Dedifferentiated amniotic fluid mesenchymal stem cell (primary cell): ENCODE measurements at regions not wholly inside any gene's neighbourhood (a gene's known extent, or its start where the extent isn't known, plus 50 kb on each side); places are given as distances from the start of the nearest gene placed in this dataset.

Experiments used
- DNase-seq: peaks from one replicate; pipeline ENCODE4 v3.0.0-alpha.2; 2016; ENCODE audit errors: extremely low spot score

DNA sequence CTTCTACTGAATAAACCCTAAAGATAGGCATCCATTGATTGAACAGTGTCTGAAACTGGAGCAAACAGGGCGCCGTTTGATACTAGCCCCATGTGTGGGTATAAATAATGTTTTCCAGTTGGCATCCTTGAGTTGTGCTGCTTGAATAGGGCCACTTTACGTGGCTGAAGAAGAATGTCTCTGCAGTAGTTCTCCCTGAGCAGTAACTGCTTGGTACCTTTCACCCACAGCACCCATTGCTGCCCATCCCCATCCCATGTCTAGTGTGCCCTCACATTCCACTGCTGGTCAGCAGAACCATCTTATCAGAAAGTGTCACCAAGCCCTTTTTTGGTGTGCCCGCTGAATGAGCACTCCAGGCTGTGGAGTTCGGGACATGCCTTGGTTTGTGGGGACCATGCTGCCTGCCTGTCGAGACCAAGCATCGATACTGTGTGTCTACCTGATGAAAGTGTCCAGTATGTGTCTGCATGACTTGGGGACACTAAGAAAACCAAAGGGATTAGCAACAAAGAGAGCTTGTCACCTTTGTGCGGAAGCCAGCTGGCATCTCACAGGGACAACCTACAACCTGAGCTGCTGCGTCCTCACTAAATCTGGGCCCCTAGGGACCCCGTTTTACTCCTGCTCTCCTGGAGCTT is 162.0 kb downstream of the TM9SF2 start:
- DNase-seq, result no peak

GRCh38 chr13:99662678-99663077 is 161.4 kb downstream of the TM9SF2 start:
- DNase-seq, result no peak

DNA sequence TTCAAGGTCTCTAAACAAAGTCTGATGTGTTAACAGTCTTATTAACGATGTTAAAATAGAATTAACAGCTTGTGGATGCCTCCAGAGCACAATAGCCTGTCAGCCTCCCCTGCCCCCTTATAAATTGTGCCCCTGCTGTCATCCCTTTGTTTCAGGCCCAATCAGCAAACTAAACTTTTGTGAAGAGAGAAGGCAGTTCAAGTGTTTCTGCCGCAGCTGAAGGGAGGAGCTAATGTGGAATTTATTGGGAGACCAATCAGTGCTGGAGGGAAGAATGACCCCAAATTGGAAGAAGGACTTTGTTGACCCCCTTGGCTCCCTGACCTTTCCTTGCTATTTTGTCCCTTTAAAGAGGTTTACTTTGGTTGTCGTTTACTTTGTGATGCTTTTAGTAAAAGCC is 160.5 kb downstream of the TM9SF2 start:
- no peak for DNase-seq

DNA sequence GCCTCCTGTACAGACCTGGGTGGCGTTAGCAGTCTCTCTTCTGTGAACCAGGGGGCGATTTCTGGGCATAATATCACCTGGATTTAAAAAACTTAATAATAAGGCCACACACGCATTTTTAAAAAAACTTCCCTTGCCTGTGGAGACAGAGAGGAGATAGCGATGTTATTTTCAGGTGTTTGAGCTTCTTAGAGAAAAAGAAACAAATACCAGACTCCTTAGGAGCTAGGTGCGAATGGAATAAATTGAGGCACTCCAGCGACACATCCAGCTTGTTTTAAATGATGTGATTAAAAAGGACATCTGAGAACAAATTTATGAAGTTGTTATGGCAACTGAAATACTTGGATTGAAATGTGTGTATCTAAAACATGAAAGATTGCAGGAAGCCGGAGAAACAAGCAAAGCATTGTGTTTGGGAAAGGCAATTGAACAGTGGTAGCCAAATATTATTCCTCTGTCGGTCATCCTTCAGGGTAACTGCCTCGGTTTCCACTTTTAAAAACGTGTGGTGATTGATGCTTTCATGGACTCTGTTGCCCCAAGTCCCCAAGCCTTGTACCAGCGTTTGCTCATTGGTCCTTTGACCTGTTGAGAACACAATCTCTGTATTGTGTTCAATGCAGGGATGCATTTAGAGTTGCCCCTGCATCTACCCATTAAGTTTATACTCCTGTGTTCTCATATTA is 158.7 kb downstream of the TM9SF2 start:
- no peak for DNase-seq

DNA sequence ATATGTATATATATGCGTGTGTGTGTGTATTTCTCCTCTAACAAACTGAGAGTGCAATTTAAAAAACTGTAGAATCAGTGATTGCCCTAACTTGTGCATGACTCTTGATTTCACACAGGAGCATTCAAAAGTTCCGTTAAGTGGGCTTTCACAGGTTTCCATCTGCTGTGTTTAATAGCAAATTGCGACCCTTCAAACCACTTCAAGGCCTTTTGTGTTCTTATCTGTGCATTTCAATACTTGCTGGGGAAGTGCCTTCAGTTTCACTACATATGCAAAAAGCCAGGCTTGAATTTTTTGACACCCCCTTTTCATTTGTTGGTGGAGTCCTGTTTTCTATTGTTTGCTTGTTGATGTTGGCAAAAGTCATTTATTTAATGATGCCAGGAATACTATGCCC is 158.0 kb downstream of the TM9SF2 start:
- DNase-seq, result no peak

- DNase-seq, result peak; percentile 62
These were observed 157.2 kb downstream of the TM9SF2 start for GRCh38 chr13:99658261-99658991.

- DNase-seq, result no peak
These were observed 156.6 kb downstream of the TM9SF2 start for GRCh38 chr13:99657848-99658260.

DNA sequence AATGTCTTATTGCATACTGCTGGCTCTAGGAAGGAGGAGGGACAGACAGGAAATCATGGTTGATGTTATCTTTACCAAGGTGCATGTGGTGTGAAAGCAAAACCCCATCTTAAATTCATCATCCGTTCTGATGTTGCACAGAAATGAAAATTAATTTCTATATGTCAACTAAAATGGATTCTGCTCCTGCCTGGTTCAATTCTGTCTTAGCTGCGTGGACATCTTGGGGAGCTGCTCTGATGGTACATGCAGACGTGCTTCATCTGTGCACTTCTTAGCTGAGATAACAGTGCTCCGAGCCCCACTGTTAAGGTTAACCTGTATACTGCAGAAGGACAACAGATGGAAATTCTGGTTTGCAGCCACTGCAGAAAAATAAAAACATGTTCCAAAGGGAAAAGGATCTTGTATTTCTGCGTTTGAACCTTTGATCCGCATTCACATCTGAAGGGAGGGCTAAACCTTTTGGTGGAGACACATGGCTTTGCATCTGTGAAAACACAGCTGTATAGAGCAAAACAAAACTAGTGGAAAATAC is 155.6 kb downstream of the TM9SF2 start:
- no peak for DNase-seq

- peak; percentile 74 for DNase-seq
These were observed 154.9 kb downstream of the TM9SF2 start for GRCh38 chr13:99656092-99656745.

GRCh38 chr13:99655351-99656091 is 154.2 kb downstream of the TM9SF2 start:
- no peak for DNase-seq

DNA sequence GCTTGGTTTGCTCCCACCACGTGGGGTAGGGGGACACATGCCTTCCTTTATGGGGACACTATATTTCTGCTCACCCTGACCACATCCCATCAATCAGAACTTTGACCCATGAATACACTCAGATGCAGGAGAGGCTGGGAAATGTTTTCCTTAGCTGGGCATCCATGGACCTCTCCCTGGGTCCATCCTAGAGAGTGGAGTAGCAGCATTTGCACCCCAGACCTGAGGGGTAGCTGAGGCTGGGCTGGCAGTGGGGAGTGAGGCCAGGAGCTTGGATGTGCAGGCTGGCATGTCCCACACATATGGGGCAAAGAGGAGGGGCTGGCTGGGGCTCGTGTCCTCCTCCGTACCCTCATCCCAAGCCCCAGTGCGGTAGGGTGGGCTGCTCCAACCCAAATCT is 152.8 kb downstream of the TM9SF2 start:
- no peak for DNase-seq

- DNase-seq, result no peak
These were observed 152.3 kb downstream of the TM9SF2 start for GRCh38 chr13:99653526-99653925.

DNA sequence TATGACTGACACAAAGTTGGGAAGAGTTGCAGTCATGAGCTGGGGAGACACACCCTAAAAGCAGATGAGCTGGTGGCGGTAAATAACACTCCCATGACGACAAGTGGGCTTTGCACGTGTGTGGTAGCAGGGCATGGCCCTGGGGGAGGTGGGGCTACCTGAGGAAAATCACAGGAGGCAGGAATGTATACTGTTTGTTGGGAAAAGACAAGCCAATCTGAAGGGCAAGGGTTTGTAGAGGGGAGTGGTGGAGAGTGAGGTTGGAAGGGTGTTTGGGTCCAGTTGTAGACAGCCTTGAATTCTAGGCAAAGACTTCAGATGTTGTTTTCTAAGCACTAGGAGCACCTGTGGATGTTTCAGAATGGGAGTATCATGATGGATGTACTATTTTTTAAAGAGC is 151.6 kb downstream of the TM9SF2 start:
- no peak for DNase-seq

GRCh38 chr13:99652141-99652540 is 150.9 kb downstream of the TM9SF2 start:
- no peak for DNase-seq

DNA sequence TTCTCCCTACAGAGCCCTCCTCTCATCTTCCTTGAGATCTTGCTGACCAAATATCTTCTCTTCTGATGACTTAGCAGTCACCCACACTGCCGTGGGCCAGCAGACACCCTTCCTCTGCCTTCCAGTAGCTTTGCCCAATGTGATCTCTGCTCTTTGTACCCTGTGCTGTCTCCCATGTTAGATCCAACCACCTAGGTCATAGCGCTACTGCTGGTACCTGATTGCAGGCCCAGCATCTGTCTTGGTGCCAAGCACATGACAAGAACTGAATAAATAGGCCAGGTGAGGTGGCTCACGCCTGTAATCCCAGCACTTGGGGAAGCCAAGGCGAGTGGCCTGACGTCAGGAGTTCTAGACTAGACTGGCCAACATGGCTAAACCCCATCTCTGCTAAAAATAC is 149.7 kb downstream of the TM9SF2 start:
- DNase-seq, result no peak

- no peak for DNase-seq
These were observed 149.1 kb downstream of the TM9SF2 start for GRCh38 chr13:99650410-99650809.

- DNase-seq, result no peak
These were observed 147.7 kb downstream of the TM9SF2 start for GRCh38 chr13:99648927-99649326.

DNA sequence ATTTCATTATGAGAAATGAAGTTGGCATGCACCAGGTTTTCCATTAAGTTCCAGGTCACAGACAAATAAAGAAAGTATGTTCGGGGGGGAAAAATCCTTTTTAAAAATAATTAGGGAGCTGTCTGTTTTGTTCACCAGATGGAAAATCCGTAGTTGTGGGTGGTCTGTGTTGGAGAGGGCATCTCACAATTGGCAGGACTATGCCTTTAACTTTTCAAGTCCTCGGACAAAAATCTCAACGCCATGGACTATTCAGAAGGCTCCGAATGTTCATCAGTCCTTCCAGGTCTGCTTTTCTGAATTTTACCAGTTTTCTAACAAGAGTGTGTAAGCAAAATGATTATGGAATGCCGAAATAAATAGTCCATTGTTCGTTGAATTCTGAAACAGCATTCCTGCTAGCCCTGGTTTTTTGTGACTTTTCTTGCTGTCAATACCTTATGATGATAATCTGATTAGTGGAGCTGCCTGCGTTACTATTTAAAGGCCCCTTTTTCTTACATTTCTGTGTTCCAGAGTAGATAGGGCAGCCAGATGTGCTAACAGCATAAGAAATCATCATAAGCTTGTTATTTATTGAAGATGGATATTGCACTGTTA is 146.9 kb downstream of the TM9SF2 start:
- no peak for DNase-seq

DNA sequence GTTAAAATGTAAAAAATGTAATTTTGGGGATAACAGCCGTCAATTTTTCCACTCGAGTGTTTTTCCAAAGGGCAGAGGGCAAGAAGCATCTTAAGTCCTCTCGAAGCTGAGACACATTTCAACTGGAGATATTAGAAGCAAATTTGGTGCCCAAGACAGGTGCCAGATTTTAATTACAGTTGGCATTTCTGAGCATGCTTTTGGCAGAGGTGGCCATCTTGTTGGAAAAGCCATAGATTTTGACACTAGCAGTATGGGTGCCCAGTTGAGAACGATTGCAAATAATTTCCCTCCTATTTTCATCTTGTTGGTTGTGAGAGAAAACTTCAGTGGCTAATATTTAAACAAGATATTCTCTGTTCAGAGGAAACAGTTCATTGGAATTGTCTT is 146.3 kb downstream of the TM9SF2 start:
- DNase-seq, result no peak

DNA sequence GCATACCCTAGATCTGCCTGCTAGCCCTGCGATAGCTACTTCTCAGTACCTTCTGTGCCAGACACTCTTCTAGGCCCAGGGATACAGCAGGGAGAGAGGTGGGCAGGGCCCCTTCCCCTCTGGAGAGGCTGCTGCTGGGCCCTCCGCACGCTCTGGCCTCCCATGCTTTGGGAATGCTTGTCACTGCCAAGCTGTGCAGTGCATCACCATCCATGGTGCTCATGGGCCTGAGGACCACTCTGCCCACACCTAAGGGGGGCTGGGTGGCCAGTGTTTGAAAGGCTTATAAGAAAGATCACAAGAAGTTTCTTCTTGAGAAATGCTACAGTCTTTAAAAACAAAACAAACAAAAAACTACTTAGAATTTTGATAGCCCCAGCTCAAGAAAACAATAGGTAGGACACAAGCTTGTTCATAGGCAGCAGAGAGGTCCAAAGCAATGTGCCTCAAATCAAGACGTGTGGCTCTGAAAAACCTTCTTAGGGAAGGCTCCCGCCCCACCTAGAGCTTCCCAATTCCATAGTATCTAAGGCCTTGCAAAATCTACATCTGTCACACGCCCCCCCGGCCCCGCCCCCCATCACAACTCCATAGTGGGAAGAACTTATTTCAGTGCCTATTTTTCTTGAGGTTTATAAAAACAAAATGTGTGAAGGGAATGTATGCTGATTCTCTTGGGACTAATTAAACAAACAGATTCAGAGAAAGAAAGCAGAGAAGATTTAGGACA is 145.8 kb downstream of the TM9SF2 start:
- no peak for DNase-seq
